ENCODE measurements at regions not wholly inside any gene's neighbourhood (a gene's known extent, or its start where the extent isn't known, plus 50 kb on each side); places are given as distances from the start of the nearest gene placed in this dataset.

- Histone ChIP-seq H3K27ac (ENCODE audit: low read length) (no peak overlapping the region), H3K9ac (ENCODE audit: low read depth, low read length) (no peak overlapping the region), H3K9me3 (ENCODE audit: insufficient read depth, low read depth, low read length) (no peaks in the 10 kb centered on the region), H3K27me3 (ENCODE audit: insufficient read depth, low read length) (no peaks in the 10 kb centered on the region), H3K36me3 (ENCODE audit: insufficient read depth, low read depth, low read length) (no peaks in the 10 kb centered on the region), H3K4me1 (ENCODE audit: insufficient read depth, low read length) (peaks cover 18% of the 10 kb centered on the region), H3K4me3 (ENCODE audit: low read length) (no peak overlapping the region)
Measured at GRCh38 chr2:6635296-6635695, 230.4 kb downstream of the CMPK2 start.

- Histone ChIP-seq H3K4me1 (ENCODE audit: insufficient read depth, low read length) (peaks cover 25% of the 10 kb centered on the region), H3K36me3 (ENCODE audit: insufficient read depth, low read depth, low read length) (no peaks in the 10 kb centered on the region), H3K27ac (ENCODE audit: low read length) (no peak overlapping the region), H3K27me3 (ENCODE audit: insufficient read depth, low read length) (no peaks in the 10 kb centered on the region), H3K9ac (ENCODE audit: low read depth, low read length) (no peak overlapping the region), H3K4me3 (ENCODE audit: low read length) (no peak overlapping the region), H3K9me3 (ENCODE audit: insufficient read depth, low read depth, low read length) (no peaks in the 10 kb centered on the region)
Measured at GRCh38 chr2:6637330-6637729, 228.4 kb downstream of the CMPK2 start.

- no peaks in the 10 kb centered on the region for H3K9me3 ChIP-seq (ENCODE audit: insufficient read depth, low read depth, low read length)
- H3K4me1 ChIP-seq (ENCODE audit: insufficient read depth, low read length), result peaks cover 25% of the 10 kb centered on the region
- no peaks in the 10 kb centered on the region for H3K27me3 ChIP-seq (ENCODE audit: insufficient read depth, low read length)
- peak overlapping the region; percentile 57 for H3K4me3 ChIP-seq (ENCODE audit: low read length)
- no peaks in the 10 kb centered on the region for H3K36me3 ChIP-seq (ENCODE audit: insufficient read depth, low read depth, low read length)
- peak overlapping the region; percentile 87 for H3K27ac ChIP-seq (ENCODE audit: low read length)
- H3K9ac ChIP-seq (ENCODE audit: low read depth, low read length), result peak overlapping the region; percentile 68
Measured at GRCh38 chr2:6639929-6640620, 225.6 kb downstream of the CMPK2 start.

GRCh38 chr2:6640621-6641015 lies 225.1 kb downstream of the CMPK2 start:
- H3K4me1 ChIP-seq (ENCODE audit: insufficient read depth, low read length), result peaks cover 25% of the 10 kb centered on the region
- no peaks in the 10 kb centered on the region for H3K36me3 ChIP-seq (ENCODE audit: insufficient read depth, low read depth, low read length)
- no peaks in the 10 kb centered on the region for H3K9me3 ChIP-seq (ENCODE audit: insufficient read depth, low read depth, low read length)
- peak overlapping the region; percentile 57 for H3K4me3 ChIP-seq (ENCODE audit: low read length)
- H3K27me3 ChIP-seq (ENCODE audit: insufficient read depth, low read length), result no peaks in the 10 kb centered on the region
- peak overlapping the region; percentile 87 for H3K27ac ChIP-seq (ENCODE audit: low read length)
- peak overlapping the region; percentile 68; the same call in 1 of the 2 replicates for H3K9ac ChIP-seq (ENCODE audit: low read depth, low read length)

GRCh38 chr2:6641956-6642355 lies 223.8 kb downstream of the CMPK2 start:
- H3K9ac ChIP-seq (ENCODE audit: low read depth, low read length), result no peak overlapping the region
- peaks cover 25% of the 10 kb centered on the region for H3K4me1 ChIP-seq (ENCODE audit: insufficient read depth, low read length)
- no peaks in the 10 kb centered on the region for H3K9me3 ChIP-seq (ENCODE audit: insufficient read depth, low read depth, low read length)
- H3K27me3 ChIP-seq (ENCODE audit: insufficient read depth, low read length), result no peaks in the 10 kb centered on the region
- no peaks in the 10 kb centered on the region for H3K36me3 ChIP-seq (ENCODE audit: insufficient read depth, low read depth, low read length)
- H3K4me3 ChIP-seq (ENCODE audit: low read length), result no peak overlapping the region
- H3K27ac ChIP-seq (ENCODE audit: low read length), result no peak overlapping the region

- Histone ChIP-seq H3K9me3 (ENCODE audit: insufficient read depth, low read depth, low read length) (no peaks in the 10 kb centered on the region), H3K27ac (ENCODE audit: low read length) (no peak overlapping the region), H3K4me1 (ENCODE audit: insufficient read depth, low read length) (peaks cover 14% of the 10 kb centered on the region), H3K27me3 (ENCODE audit: insufficient read depth, low read length) (no peaks in the 10 kb centered on the region), H3K4me3 (ENCODE audit: low read length) (no peak overlapping the region), H3K9ac (ENCODE audit: low read depth, low read length) (no peak overlapping the region), H3K36me3 (ENCODE audit: insufficient read depth, low read depth, low read length) (no peaks in the 10 kb centered on the region)
Measured at GRCh38 chr2:6644261-6644660, 221.4 kb downstream of the CMPK2 start.

GRCh38 chr2:6645004-6645403 lies 220.7 kb downstream of the CMPK2 start:
- H3K9ac ChIP-seq (ENCODE audit: low read depth, low read length), result no peak overlapping the region
- no peak overlapping the region for H3K4me3 ChIP-seq (ENCODE audit: low read length)
- peaks cover 10% of the 10 kb centered on the region; the same call in 1 of the 2 replicates for H3K4me1 ChIP-seq (ENCODE audit: insufficient read depth, low read length)
- no peaks in the 10 kb centered on the region for H3K36me3 ChIP-seq (ENCODE audit: insufficient read depth, low read depth, low read length)
- H3K27ac ChIP-seq (ENCODE audit: low read length), result no peak overlapping the region
- no peaks in the 10 kb centered on the region for H3K27me3 ChIP-seq (ENCODE audit: insufficient read depth, low read length)
- H3K9me3 ChIP-seq (ENCODE audit: insufficient read depth, low read depth, low read length), result no peaks in the 10 kb centered on the region

GRCh38 chr2:6645672-6646071 lies 220.0 kb downstream of the CMPK2 start:
- Histone ChIP-seq H3K9me3 (ENCODE audit: insufficient read depth, low read depth, low read length) (no peaks in the 10 kb centered on the region), H3K4me1 (ENCODE audit: insufficient read depth, low read length) (peaks cover 3% of the 10 kb centered on the region; the same call in 1 of the 2 replicates), H3K9ac (ENCODE audit: low read depth, low read length) (no peak overlapping the region), H3K27me3 (ENCODE audit: insufficient read depth, low read length) (no peaks in the 10 kb centered on the region), H3K4me3 (ENCODE audit: low read length) (no peak overlapping the region), H3K27ac (ENCODE audit: low read length) (no peak overlapping the region), H3K36me3 (ENCODE audit: insufficient read depth, low read depth, low read length) (no peaks in the 10 kb centered on the region)

- Histone ChIP-seq H3K27ac (ENCODE audit: low read length) (no peak overlapping the region), H3K36me3 (ENCODE audit: insufficient read depth, low read depth, low read length) (no peaks in the 10 kb centered on the region), H3K4me3 (ENCODE audit: low read length) (no peak overlapping the region), H3K4me1 (ENCODE audit: insufficient read depth, low read length) (no peaks in the 10 kb centered on the region), H3K9me3 (ENCODE audit: insufficient read depth, low read depth, low read length) (no peaks in the 10 kb centered on the region), H3K27me3 (ENCODE audit: insufficient read depth, low read length) (no peaks in the 10 kb centered on the region), H3K9ac (ENCODE audit: low read depth, low read length) (no peak overlapping the region)
Measured at GRCh38 chr2:6647046-6647445, 218.7 kb downstream of the CMPK2 start.

- H3K9ac ChIP-seq (ENCODE audit: low read depth, low read length), result no peak overlapping the region
- H3K27ac ChIP-seq (ENCODE audit: low read length), result no peak overlapping the region
- H3K4me3 ChIP-seq (ENCODE audit: low read length), result no peak overlapping the region
- no peaks in the 10 kb centered on the region for H3K36me3 ChIP-seq (ENCODE audit: insufficient read depth, low read depth, low read length)
- H3K9me3 ChIP-seq (ENCODE audit: insufficient read depth, low read depth, low read length), result no peaks in the 10 kb centered on the region
- H3K27me3 ChIP-seq (ENCODE audit: insufficient read depth, low read length), result no peaks in the 10 kb centered on the region
- H3K4me1 ChIP-seq (ENCODE audit: insufficient read depth, low read length), result no peaks in the 10 kb centered on the region
Measured at GRCh38 chr2:6648596-6649247, 217.0 kb downstream of the CMPK2 start.

GRCh38 chr2:6650311-6650710 lies 215.4 kb downstream of the CMPK2 start:
- Histone ChIP-seq H3K9ac (ENCODE audit: low read depth, low read length) (no peak overlapping the region), H3K9me3 (ENCODE audit: insufficient read depth, low read depth, low read length) (no peaks in the 10 kb centered on the region), H3K27me3 (ENCODE audit: insufficient read depth, low read length) (no peaks in the 10 kb centered on the region), H3K4me3 (ENCODE audit: low read length) (no peak overlapping the region), H3K4me1 (ENCODE audit: insufficient read depth, low read length) (no peaks in the 10 kb centered on the region), H3K27ac (ENCODE audit: low read length) (no peak overlapping the region), H3K36me3 (ENCODE audit: insufficient read depth, low read depth, low read length) (no peaks in the 10 kb centered on the region)

GRCh38 chr2:6652251-6652650 lies 213.5 kb downstream of the CMPK2 start:
- Histone ChIP-seq H3K9ac (ENCODE audit: low read depth, low read length) (no peak overlapping the region), H3K4me3 (ENCODE audit: low read length) (no peak overlapping the region), H3K36me3 (ENCODE audit: insufficient read depth, low read depth, low read length) (no peaks in the 10 kb centered on the region), H3K9me3 (ENCODE audit: insufficient read depth, low read depth, low read length) (no peaks in the 10 kb centered on the region), H3K27ac (ENCODE audit: low read length) (no peak overlapping the region), H3K4me1 (ENCODE audit: insufficient read depth, low read length) (no peaks in the 10 kb centered on the region), H3K27me3 (ENCODE audit: insufficient read depth, low read length) (no peaks in the 10 kb centered on the region)
